Embryonic facial prominence (tissue), 1 donor: ENCODE measurements at regions not wholly inside any gene's neighbourhood (a gene's known extent, or its start where the extent isn't known, plus 50 kb on each side); places are given as distances from the start of the nearest gene placed in this dataset.

ENCODE experiments used
- DNase-seq: peaks from one replicate; pipeline ENCODE4 v3.0.0-alpha.2; 2016; ENCODE audit errors: extremely low spot score

DNA sequence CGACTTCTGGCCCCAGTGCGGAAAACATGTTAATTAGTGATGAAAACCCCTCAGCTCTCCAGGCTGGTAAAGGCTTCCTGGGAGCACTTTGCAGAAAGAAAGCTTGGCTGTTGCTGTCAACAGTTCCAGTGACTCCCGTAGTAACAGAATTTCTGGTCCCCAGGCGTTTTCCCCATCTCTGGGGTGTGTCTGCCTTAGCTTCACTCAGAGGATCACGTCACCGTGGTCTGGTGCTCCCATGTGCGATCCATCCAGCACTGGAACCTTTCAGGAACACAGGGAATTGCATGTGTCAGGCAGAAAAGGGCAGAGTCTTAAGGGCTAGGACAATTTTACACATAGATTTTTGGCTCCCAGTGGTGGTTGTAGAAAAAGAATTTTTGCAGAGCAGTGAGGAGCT is 470.4 kb upstream of the USP24 start:
- DNase-seq = no peak

DNA sequence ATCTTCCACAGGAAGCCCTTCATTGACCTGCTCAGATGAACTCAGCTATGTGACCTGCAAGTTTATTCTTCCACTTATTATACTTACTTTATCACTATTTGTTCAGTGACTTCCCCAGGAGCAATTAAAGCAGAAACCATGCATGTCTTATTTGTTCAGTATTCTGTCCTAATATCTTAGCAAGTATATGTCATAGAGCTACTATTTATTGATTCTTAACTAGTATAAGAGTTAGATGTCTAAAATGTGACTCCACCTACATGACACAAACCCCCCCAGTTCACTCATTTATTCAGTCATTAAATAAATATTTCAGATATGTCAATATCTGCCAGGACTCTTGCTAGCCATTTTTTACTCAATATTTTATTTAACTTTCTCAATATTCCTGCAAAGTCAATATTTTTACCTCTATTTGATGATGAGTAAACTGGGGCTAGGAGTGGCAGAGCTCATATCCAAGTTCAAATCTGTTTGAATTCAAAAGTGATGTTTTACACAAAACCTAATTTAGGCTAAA is 469.0 kb upstream of the USP24 start:
- DNase-seq = no peak

DNA sequence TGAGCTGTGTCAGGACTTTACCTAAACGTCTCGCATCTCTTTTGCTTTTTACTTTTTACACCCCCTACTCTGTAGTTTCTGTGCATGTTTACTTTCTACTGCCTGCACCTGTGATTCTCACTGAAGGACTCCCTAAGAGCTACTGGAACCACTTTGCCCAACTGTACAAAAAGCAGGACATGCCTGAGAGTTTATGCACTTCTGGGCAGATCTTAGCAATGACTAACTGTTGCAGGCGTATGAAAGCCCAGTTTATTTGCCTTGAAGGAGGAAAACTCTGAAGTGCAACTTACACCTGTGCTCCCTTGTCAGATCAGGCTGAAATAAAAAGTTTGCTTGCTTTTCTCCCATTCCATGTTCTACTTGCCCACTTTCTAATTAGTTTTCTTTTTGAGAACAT is 467.0 kb upstream of the USP24 start:
- DNase-seq = no peak

DNA sequence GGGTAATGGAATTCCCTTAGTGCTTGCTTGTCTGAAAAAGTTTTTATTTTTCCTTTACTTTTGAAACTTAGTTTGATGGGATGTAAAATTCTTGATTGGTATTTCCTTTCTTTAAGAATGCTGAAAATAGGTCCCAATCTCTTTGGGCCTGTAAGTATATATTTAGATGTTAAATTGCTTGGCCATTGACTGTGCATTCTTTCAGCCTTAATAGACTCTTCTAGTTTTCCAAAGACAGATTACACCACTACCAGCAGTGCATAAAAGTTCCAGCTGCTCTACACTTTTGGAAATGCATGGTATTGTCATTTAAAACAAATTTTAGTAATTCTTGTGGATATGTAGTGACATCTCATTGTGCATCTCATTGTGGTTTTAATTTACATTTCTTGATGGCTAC is 464.8 kb upstream of the USP24 start:
- DNase-seq = no peak

DNA sequence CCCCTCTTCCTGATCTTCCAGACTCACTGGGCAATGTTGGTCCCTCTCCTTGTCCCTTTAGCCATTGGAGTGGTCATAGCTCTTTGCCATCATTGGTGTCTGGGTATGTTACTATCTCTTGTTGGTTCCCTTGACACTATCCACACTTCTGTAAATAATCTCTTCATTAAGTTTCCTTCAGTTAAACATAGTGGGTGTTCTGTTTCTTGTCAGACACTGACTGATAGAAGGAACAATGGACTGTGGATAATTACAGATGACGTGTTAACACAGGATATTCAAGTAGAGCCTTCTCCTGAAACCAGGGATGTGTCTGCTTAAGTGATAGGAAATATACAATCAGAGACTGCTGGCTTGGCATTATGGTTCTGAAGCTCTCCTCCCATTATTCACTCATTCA is 458.3 kb upstream of the USP24 start:
- DNase-seq = no peak

DNA sequence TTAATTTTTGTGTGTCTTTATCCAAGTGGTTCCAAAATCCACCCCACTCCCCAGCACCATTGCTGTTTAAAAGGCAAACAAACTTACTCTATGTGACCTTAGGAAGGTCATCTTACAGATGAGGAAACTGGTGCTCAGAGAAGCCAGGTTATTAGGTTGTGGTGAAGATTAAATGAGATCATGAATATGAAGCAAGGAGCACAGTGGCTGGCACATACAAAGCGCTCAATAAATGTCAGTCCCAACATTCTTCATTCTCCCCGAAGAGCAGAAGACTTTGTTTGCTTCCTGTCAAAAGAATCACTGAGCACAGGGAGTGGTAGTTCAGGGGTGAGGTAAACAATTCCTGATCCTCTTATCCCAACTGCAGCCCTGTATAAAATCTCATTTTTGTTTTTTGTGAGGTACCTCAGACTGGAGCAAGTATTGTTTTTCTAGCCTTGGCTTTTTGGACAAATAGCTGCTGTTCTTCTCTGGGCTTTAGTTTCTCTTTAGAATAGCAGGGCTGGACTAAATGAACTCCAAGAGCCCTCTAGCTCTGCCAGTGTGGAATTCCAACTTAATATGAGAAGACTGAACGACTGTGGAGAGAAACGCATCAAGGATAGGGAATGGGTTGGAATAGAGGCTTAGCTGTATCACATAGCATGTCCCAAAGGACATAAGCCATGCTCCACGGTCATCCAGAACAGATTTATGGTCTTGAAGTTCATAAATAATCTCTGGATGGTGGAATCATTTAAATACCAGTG is 455.3 kb upstream of the USP24 start:
- DNase-seq = no peak

DNA sequence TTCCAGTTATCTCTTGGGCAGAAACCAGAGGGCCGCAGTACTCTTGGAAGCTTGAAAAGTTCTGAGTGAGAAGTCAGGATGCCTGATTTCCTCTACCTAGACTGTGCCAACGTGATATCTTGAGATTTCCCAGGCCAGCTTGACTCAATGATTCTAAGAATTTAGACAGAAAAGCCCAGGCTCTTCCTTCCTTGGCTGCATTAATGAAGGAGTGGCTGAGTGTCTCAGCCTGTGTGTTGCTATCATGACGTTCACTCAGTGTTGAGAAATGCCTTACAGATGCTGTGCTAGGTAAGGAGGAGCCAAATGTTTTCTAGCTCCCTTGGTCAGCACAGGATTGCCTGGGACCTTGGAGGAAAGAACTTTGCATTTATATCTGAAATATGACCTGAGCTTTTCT is 454.1 kb upstream of the USP24 start:
- DNase-seq = no peak

DNA sequence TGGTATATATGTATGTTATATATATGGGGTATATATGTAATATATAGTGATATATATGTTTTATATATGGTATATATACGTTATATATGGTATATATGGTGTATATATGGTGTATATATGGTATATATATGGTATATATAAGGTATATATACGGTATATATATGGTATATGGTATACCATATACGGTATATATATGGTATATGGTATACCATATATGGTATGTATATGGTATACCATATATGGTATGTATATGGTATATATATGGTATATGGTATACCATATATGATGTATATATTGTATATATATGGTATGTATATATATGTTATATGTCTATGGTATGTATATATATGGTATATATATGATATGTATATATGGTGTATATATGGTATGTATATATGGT is 447.7 kb upstream of the USP24 start:
- no peak for DNase-seq

DNA sequence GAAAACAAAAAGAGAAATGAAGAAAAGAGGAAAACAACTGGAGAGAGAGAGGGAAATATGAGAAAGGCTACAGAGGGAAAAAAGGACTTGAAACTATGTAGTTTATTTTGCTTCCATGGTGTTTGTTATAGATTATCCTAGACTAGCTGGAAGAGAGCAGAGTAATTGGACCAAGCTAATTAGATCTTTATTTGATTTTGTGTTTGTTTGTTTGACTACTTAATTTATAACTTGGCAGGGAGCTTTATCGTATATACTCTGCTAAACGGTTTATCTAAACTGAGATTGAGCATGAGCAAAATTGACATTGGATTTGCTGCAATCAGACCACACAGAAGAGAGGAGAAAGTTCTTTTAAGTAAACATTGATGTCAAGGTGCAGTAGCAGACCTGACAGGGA is 443.8 kb upstream of the USP24 start:
- DNase-seq = no peak

DNA sequence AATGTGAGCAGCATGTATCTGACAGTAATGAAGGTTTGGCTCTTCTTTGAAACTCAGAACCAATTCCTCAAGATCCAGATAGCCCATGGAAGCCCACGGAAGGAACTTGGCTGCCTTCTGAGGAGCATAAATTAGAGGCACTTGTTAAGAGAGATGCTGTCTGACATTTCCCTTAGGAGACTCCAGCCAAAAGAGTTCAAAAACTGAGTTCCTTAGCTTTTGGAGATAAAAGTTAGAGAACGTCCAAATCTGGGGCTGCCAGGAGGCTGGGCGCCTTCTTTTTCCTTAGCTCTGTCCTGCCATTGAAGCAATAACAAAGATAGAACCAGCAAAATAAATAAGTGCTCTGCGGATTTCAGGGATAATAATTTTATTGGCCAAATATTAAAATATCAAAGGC is 439.6 kb upstream of the USP24 start:
- no peak for DNase-seq

DNA sequence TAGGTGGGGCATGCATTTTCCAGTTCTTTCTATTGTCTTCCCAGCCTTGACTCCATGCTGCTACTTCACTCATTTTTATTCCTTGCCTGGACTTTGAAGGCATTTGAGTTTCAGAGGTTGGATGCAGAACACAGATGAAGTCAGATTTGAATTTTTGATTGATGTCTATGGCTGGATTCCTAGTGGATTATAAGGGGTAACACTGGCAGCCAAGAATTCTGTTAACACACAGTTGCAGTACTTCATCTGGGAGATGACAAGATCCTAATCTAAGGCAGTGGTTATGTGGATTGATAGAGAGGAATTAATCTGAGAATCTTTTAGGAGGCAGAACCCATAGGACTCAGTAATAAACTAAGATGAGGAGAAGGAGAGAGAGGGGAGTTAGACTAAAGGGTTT is 439.0 kb upstream of the USP24 start:
- DNase-seq = no peak

DNA sequence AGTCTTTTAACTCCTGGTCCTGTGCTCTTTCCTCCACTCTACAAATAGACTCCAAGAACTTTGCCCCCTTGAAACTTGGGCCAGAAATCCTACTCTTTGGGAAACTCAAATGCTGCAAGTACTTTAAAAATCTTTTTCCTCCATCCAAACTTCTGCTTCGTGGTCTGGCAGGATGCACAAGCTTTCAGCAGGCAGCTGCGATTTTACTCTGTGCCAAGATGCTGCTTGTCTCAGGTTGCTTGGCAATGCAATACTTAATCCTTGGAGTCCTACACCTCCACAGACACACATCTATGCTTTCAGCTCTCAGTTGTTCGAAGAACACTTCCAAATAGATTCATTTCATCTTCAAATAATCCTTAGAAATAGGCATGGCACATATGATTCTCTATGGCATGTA is 435.3 kb upstream of the USP24 start:
- DNase-seq = peak; percentile 19

DNA sequence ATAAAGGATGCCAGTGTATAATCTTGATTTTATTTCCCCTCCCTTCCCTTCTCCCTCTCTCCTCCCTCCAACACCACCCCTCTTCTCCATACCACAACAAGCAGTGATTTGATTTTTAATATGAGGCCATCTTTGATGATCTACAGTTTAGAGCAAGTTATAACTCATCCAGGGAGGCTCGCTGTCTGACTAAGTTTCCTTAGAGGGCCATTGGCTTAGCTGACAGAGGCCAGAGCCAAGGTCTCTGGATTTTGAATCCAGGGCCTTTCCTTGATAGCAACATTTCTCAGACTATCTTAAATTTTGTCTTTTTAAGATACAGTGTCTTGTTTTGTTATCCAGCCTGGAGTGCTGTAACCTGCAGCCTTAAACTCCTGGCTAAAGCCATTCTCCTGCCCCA is 431.0 kb upstream of the USP24 start:
- no peak for DNase-seq

DNA sequence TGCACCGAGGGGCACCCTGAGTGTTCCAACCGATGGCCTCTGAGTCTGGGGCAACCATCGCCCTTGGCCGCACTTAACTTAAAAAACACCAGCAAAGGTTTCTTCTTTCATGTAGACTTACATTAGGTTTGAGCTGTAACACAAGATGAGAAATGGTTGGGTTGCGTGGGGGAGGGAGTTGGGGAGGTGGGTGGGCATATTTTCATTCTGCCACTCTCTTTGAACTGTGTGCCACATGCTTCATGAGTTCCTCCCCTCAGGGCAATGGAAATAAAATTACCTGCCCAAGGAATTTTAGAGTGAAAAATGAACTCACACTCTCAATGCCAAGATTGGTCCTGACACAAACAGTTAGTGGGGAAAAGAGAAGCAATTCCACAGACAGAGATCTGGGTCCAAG is 430.1 kb upstream of the USP24 start:
- no peak for DNase-seq

DNA sequence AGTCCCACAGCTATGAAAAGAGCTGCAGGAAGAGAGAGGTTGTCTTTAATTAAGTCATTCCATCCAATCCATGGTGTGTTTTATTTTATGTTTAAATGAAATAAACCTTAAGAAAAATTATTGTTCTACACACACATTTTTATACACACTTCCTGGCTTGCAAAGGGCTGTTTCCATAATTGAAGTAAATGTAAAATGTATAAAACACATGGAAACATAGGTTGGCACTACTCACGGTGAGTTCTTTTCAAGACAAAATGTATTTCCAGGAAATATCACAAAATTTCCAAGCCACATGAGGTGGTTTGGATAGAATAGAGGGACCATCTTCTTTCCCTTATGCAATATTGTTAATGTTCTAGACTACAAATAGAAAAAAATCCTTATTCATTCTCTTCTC is 426.8 kb upstream of the USP24 start:
- no peak for DNase-seq

DNA sequence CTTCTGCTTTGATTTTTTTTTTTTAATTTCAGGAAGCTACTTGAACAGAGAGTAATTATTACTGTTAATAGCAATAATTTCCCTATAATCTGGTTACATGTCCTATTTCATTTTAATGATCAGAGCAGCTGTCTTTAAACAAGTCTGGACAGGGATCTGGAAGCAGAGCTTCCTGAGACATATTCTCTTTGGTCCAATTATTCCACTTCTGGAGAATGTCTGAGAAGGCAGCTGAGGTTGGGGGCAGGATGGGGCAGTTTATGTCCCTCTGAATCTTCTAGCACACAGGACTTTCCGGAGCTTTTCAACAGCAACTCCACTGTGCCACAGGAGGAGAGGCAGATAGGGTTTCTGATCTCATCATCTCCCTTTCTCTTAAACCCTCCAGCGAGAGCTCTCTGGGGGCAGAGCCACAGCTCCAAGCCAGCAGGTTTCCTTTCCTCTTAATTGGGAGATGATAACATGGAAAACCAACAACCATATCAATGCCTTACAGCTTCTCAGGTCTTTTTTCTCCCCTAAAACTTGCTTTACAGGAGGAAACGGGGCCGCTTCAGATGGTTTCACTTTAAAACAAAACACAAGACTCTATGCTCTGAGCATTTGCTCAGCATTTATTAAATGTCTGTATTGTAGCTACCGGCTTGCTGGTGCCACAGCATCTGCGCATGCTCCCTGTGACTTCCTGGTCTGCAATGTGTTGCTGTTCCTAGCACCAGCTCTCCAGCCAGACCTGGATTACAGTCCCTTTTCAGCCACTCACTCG is 425.7 kb upstream of the USP24 start:
- peak; percentile 22 for DNase-seq

DNA sequence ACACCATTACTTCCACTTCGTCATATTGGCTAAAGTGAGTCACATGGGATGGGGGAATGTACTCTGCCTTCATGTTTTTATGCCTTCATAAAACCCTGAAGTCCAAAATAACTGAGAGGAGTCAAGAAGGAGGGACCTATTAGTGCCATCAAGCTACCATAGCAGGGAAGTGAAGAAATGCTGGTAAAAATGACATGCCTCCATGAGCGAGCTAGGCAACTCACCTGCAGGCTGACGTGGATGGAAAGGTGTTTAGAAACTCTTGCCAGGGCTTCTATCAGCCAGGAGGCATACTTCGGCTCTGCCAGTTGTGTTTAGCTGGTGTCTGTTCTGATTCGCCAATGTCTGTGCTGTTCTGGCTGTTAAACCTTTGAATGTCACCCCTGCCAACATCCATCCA is 424.4 kb upstream of the USP24 start:
- no peak for DNase-seq

DNA sequence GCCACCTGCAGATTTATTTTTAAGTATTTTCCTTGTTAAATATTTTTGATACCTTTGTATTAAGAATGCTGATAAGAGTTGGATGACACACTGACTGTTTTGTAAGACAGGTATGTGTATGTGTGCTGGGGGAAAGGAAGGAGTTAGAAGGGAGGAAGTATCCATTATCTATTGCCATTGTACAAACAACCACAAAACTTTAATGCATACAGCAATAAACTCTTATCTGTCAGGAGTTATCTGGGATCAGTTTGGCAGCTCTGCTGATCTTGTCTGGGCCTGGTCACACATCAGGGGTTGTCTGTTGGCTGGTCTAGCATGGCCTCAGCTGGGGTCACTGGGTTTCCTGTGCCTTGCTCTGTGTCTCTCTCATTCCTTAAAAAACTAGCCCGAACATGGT is 423.9 kb upstream of the USP24 start:
- DNase-seq = no peak

DNA sequence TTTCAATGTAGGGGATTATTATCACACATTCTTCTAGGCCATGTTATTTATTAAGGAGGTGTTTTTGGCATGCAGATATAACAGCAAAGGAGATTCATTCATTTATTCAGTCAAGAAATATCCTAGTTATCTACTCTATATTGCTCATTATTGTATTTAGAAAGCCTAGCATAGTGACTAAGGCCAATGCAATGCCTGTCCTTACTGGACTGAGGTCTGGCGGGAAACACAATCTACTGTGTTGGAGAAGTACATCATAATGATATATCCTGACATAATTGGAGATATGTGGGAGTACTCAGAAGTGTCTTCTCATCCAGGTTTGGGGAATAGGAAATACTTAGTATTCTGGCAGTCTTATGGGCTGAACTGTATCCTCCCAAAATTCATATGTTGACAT is 421.5 kb upstream of the USP24 start:
- no peak for DNase-seq

DNA sequence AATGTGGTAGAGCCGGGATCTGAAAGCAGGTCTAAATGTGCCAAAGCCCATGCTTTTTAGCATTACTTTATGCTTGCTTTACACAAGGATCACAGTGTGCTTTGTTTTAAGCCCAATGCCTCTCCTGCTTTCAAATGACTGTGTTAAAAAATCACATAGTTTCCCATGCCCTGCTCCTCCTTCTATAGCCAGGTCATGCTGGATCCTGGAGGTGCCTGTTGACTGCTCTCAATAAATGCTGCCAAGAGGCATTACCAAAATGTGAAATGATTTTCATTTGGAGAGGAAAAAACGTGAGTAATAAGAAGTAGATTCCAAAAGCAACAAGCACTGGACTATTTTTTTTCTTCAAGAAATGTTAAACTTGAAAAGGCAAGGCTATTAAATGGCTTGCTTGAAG is 420.7 kb upstream of the USP24 start:
- no peak for DNase-seq

DNA sequence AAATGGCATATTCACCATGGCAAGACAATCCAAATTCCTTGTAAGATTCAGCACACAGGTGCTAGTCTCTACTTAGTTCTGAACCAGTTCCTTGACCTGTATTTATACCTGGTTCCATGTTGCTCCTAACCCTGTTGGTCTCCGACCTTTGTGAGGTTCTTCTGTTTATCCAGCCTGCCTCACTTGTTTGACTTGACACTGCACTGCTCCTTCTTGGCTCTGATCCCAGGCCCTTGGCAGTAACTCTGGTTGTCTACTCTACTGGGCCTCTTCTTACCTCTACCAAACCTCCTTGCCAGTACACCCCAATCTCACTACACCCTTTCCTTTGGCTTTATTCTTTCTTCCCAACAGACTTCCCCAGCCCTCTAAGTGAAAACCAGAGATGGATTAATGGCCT is 419.4 kb upstream of the USP24 start:
- DNase-seq = no peak

DNA sequence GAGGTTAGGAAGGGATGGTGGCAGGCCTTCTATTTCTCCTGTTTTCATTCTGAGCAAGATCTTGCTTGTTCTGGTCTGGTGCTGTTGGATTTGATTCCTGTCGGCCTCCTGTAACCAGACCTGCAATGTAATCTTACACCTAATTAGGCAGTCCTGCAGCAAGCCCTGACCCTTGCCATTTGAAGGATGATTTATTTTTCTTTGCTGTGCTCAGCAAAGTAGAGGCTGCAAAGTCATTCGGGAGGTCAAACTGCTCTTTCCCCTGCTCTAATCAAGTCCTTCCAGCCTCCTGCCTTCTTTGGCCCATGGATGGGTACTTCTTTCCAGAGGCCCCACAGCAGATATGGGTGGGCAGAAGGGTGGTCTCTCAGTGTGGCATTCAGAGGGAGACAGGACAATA is 417.7 kb upstream of the USP24 start:
- no peak for DNase-seq

DNA sequence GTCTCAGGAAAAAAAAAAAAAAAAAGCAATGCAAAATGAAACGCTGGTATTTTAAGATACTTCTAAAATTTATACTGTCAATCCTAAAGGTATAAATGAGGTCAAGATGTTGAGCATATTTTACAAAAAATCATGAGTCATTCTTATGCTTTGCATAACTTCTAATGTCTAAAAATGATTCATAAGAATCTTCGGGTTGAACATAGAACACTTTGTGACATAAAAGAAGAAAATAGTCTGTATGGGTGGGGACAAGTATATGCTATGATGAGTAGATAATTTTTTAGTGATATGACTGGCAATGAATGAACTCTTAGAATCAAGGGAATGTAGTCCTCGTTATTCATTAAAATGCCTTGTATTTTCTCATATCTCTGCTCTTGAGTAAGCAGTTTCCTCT is 416.9 kb upstream of the USP24 start:
- no peak for DNase-seq
